GM08714 (cell line): ENCODE measurements at regions not wholly inside any gene's neighbourhood (a gene's known extent, or its start where the extent isn't known, plus 50 kb on each side); places are given as distances from the start of the nearest gene placed in this dataset.
"Not testable (repeated sequence)": the region's sequence is repeated elsewhere in the genome, so short reads cannot be mapped to it uniquely, and the experiment has no call there.

Experiments
- H3K4me3 ChIP-seq: fragments of 200-500 bp; sonication (Bioruptor generic); 2 replicates; pipeline ENCODE4 v1.5.1; 2014; ENCODE audit warnings: mild to moderate bottlenecking, low read length, inconsistent platforms
- ZNF274 ChIP-seq: IDR thresholded peaks from 2 replicates; pipeline ENCODE4 v1.6.1; 2012; ENCODE audit warnings: mild to moderate bottlenecking, low read depth, low read length

GRCh38 chr10:26621243-26621888, 76.1 kb upstream of the PDSS1 start:
- TF ChIP-seq ZNF274 = no peak
- H3K4me3 ChIP-seq = no peak overlapping the region

GRCh38 chr10:26621889-26622711, 75.4 kb upstream of the PDSS1 start:
- no peak for TF ChIP-seq ZNF274
- H3K4me3 ChIP-seq = peak overlapping the region; percentile 29; the same call in 1 of the 2 replicates

DNA sequence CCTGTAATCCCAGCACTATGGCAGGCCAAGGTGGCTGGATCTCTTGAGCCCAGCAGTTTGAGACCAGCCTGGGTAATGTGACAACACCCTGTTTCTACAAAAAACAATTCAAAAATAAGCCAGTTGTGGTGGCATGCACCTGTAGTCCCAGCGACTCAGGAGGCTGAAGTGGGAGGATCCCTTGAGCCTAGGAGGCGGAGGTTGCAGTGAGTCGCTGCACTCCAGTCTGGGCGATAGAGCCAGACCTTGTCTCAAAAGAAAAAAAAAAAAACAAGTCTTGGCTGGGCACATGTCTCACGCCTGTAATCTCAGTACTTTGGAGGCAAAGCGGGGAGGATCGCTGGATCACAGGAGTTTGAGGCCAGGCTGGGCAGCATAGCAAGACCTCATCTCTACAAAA, 74.6 kb upstream of the PDSS1 start:
- TF ChIP-seq ZNF274 = no peak
- no peak overlapping the region; the same call in 1 of the 2 replicates for H3K4me3 ChIP-seq

DNA sequence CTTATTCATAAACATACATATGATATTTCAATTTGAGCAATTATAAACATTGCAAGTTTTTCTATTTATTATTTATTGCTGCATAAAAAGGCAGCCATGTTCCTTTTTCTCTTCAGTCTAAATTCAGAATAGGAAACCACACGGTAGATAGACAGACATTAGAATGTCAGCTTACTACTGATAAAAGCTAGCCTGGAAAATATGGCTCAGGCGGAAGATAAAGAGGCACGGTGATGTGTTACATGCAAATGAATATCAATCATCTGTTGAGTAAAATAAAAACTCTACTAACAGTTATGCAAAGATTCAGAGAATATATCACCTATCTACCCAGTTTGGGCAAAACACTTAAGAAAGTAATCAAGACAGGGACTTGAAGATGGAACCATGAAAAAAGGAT, 73.5 kb upstream of the PDSS1 start:
- H3K4me3 ChIP-seq = no peak overlapping the region
- TF ChIP-seq ZNF274 = no peak

- no peak for TF ChIP-seq ZNF274
- no peak overlapping the region for H3K4me3 ChIP-seq
These were observed 71.4 kb upstream of the PDSS1 start for GRCh38 chr10:26626066-26626465.

DNA sequence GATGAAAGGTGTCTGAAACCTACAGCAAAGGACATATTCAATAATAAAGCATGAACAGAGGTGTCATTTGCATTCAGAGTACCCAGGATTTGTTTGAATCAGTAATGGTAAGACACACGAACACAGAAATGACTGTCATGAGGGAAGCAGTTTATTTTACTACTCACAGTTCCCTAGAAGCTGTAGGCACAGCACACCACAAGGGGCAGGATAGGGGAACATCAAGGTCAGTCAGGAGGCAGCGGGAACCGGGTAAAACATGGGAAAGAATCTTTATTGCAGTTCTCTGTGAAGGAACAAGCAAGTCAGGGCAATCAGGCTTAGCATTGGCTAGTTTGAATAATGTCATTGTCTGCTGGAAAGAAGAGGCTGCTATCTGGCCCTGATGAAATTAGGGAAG, 70.2 kb upstream of the PDSS1 start:
- H3K4me3 ChIP-seq = no peak overlapping the region
- TF ChIP-seq ZNF274 = no peak

DNA sequence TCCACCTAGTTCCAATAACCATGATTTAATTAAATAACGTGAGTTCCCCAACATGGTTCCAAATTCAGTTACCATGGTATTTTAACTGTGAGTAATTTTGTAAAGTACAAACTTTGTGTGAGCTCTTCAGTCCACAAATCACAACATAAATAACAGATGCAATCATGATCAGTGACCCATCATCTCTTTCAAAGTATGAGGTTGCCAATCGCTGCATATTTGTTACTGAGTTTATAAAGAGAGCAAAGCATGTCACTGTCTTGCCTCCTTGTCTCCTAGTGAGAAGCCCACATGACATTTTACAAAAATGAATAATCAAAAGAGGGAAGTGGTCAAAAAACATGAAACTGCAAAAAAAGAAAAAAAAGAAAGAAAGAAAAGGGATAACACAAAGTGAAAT, 69.1 kb upstream of the PDSS1 start:
- H3K4me3 ChIP-seq = no peak overlapping the region
- TF ChIP-seq ZNF274 = no peak

DNA sequence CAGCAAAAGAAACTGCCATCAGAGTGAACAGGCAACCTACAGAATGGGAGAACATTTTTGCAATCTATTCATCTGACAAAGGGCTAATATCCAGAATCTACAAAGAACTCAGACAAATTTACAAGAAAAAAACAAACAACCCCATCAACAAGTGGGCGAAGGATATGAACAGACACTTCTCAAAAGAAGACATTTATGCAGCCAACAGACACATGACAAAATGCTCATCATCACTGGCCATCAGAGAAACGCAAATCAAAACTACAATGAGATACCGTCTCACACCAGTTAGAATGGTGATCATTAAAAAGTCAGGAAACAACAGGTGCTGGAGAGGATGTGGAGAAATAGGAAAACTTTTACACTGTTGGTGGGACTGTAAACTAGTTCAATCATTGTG, 65.3 kb upstream of the PDSS1 start:
- H3K4me3 ChIP-seq = not testable (repeated sequence)

DNA sequence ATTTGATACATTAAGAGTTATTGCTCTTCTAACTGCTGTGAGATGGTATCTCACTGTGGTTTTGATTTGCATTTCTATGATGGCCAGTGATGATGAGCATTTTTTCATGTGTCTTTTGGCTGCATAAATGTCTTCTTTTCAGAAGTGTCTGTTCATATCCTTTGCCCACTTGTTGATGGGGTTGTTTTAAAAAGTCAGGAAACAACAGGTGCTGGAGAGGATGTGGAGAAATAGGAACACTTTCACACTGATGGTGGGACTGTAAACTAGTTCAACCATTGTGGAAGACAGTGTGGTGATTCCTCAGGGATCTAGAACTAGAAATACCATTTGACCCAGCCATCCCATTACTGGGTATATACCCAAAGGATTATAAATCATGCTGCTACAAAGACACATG, 63.4 kb upstream of the PDSS1 start:
- H3K4me3 ChIP-seq = not testable (repeated sequence)

DNA sequence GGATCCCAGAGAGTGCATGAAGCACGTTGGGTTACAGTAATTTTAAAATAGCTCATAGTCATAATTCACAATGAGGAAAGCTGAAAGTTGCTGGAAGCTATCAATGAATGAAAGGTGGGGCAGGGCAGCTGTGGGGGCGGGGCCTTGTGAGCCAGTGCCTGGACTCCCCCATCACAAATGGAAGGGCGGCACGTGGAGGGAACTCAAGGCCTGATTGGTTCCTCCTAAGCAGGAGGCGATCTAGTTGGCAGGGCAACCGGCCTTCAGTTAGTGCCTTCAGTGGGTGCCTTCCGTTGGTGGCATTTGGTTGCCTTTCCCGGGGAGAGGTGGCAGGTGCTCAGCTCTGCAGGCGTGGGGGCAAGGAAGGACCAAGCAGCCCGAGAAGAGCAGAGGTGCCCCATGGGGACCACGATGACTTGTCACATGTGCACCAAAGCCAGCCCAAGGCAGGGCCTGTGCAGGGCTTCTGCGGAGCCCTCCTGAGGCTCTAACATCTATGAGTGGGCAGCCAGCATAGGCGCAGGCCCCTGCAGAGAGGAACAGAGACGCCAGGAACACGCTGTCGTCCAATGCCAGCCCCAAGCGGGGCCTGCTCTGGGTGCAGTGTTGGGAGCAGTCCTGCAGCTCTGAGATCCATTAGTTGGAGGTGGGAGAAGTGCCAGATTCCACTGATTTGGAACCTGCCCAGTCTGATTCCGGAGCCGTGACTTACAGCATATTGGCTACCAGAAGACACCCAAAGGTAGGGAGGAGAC, 59.8 kb upstream of the PDSS1 start:
- H3K4me3 ChIP-seq = no peak overlapping the region
- TF ChIP-seq ZNF274 = no peak

- no peak overlapping the region for H3K4me3 ChIP-seq
- TF ChIP-seq ZNF274 = no peak
These were observed 57.1 kb upstream of the PDSS1 start for GRCh38 chr10:26640391-26640790.

GRCh38 chr10:26642896-26643653, 54.4 kb upstream of the PDSS1 start:
- no peak overlapping the region for H3K4me3 ChIP-seq
- no peak for TF ChIP-seq ZNF274

DNA sequence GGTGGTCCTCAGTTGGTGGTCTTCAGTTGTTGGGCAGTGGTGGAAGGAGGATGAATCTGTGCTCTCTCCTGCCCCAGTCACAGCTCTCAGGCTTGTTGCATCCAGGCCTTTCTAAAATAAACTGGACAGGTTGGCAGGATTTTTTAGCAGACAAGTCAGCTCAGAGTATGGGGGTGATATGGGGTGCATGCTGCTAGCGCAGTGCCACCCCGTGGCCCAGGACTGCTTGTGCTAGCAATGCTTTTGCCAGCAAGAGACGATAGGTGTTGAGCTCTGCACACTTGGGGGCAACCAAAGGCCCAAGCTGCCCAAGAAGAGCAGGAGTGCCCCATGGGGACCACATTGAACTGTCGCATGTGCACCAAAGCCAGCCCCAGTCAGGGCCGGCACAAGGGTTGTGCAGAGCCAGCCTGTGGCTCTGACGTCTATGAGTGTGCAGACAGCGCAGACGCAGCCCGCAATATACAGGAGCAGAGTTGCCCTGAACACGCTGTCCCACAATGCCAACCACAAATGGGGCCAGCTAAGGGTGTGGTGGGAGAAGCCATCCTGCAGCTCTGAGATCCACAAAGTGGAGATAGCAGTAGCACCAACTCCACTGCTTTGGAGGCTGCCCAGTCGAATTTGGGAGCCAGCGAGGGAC, 49.8 kb upstream of the PDSS1 start:
- H3K4me3 ChIP-seq = no peak overlapping the region
- no peak for TF ChIP-seq ZNF274
